GM19463 (cell line): ENCODE measurements at regions not wholly inside any gene's neighbourhood (a gene's known extent, or its start where the extent isn't known, plus 50 kb on each side); places are given as distances from the start of the nearest gene placed in this dataset.
A peak's percentile ranks its signal among the peaks of the same experiment; 100 is the strongest.

Experiments used
- ATAC-seq: cut with Tn5 transposase; IDR thresholded peaks from one replicate; pipeline ENCODE4 v1.9.1; 2021; ENCODE audit warnings: mild to moderate bottlenecking, moderate library complexity; ENCODE audit not compliant: unreplicated experiment

DNA sequence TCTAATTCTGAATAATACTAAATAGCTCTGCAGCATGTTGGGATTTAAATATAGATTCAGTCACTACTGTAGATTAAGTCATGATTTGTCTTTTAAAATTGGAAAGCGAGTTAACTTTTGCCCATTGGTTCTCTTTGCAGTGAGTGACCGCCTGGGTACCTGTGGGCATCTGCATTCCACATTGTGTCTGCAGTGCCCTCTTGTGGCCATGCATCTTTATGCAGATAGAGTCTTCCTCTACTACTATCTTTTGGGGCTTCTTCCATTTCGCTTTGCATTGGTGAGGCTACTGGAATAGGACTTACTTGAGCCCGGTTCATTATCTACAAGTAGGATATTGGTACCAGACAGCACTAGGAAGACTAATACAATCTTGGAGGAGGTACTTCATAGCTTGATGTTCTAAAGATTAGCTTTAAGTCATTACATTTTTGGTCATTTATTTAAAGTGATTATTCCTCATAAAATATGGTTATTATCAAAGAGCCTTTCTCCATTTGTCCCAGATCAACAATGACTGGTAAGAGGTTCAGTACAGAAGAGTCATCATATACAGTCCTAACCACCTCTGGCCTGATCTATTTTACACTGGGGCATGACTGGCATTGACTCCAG lies 203.0 kb downstream of the SOCS6 start:
- ATAC-seq = peak; percentile 84

DNA sequence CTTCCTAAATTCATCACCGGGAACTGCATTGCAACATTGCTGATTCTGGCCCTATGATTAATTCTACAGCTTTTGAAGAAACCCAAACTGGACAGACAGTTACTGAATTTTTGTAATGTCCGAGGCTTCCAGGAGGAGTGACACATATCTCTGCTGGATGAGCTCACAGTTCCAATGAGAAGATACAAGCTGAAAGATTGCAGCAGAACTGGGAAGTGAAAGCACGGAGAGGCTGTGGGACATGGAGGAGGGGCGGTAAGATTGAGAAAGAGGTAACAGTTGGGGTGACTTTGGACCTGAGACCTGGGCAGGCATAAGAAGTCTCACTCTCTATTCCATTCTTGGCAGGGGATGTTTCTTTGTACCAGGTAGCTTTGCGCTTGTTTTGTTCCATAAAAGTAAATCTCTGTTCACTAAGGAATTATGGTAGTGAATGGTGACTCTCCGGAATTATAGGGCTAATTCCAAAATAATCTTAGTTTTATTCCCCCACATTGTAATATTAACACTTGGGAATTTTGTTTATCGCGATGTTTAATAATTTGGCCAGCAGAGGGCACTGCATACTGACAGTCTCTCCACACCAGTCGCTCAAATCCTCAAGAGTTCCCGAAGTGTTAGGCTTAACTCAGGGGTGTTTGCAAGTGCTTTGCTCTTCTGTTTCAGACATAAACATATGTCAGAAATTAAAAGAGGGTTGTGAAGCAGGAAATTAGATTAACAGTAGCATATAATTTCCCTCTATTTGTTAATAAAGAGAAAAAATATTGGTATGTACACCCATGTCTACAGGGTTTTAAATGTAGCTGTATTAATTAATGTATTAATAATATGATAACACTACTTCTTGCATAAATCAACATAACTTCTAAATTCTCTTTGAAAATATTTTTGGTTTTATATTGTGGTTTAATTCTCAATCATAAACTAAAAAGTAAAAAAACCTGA lies 201.4 kb downstream of the SOCS6 start:
- peak; percentile 60 for ATAC-seq

DNA sequence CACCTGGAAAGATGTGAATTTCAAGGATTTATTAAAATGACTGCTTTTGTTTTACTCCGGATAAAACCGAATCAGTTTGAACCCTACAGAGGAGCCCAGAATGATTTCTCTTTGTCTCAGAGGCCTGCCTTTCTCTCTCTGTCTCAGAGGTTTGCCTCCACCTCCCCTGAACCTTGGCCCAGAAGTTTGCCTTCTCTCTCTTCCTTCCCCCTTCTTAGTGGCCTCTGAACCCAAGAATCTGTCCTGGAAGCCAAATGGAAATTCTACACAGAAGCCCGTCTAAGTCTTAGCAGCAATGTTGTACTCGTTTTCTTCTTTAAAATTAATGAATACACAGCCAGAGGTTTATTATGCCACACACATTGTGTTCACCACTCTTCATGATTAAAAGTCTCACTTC lies 200.7 kb downstream of the SOCS6 start:
- ATAC-seq = no peak

DNA sequence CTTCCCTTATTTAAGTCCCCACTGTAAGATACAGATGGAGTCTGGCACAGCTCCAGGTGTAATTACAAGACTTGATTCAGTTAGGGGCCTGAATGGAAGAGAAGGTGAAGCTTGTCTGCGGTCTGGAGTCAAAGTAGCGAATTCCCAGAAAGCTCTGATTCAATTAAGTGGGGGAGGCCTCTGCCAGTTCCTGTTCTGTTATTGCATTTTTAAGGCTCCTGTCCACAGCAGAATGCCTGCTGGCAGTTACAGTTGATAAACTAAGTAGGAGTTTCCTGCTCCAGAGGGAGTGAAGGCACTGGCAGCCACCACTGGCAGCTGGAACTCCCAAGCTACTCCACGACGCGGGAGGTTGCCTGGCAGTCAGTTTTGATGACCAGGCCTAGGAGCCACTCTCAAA lies 181.1 kb downstream of the SOCS6 start:
- no peak for ATAC-seq

DNA sequence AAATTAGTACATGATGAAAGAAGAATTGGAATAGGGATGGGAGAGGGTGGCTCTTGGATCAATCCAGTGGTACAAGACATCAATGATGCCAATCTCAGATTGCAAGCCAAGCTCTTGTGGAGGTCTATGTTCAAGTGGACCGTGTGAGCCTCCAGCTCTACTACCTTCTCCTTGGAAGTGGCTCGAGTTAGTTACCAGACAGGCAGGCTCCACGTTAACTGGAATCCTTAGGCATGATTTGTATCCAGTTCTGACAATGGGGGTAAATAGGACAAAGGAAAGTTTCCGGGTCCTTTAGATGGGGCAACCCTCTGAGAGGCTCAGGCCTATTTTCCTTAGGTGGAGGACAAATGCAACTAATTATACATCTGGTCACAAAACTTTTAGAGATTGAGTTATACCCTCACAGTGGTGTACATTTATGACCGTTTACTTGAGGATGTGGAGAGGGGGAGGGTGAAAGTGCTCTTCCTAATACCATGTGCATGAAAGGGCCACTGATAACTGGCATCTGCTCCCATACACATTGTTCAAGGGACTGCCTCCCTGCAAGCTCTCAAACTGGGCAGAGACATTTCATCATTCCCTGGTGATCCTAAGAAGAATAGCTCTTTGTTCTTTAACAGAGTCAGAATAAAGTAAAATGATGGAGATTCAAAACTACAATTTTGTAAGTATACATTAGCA lies 180.2 kb downstream of the SOCS6 start:
- ATAC-seq = no peak

DNA sequence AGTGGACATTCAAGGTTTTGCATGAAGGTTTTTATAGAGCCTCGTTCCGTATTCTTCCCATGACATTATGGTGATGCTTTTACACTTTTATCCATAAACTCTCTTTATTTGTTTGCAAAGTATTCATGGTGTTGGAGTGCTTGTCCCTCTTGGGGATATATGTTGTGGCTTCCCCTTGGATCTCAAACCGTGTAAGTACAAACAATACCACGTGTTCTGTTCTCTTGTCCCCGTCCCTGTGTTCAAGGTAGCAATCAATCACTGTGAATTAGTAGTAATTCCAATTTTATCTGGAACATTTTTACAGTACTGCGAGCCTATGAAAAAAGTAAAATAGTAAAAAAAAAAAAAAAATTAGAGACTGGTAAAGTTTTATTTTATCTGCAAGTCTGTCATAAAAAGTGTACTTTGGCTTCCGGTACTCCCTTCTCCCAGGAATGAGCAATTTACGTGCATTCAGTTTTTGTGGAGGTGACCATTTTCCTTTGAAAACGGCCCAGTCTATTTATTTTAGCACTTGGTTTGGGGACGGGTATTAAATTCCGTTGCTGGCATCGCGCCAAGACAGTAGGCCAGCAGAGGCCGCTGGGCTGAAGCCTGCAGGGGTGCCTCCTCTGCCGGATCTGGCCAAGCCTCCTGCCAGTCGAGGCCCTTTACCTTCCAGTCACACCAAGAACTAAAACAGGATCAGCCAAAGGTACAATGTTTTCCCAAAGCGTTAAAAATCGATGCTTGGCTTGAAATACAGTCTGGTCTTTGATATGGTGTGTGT lies 175.7 kb downstream of the SOCS6 start:
- ATAC-seq = no peak

DNA sequence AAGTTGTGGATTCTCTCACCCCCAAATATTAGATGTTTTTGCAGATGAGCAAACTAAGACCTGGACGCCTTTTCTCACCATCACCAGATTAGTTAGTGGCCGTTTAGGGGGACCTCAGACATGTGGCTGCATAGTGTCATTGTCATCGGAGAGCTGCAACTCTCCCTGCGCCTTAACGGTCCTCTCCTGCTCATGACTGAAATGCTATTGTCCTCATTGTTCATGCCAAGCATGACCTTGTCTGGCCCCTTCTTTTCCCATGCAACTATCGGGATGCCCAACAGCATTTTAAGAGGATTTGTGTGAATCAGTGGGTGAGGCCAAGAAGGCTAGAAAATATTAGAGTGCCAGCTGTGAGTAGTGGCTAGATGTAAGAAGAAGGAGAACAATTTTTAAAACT lies 174.2 kb downstream of the SOCS6 start:
- no peak for ATAC-seq

DNA sequence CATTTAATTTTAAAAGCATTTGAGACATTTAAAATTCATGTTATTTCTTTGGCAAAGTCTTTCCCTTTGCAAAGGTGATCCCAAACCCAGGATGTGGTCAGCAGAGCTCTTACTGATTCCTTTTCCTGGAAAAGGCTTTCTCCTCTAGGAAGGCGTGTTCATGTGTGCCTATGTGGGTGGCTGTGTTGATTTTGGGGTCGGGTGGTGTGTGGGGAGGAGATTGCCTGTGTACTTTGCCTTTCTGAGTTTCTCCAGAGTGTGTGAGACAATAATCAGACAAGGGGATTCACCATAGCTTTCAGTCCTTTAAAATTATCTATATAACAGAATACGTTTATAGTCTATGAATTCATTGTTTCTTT lies 173.2 kb downstream of the SOCS6 start:
- no peak for ATAC-seq

DNA sequence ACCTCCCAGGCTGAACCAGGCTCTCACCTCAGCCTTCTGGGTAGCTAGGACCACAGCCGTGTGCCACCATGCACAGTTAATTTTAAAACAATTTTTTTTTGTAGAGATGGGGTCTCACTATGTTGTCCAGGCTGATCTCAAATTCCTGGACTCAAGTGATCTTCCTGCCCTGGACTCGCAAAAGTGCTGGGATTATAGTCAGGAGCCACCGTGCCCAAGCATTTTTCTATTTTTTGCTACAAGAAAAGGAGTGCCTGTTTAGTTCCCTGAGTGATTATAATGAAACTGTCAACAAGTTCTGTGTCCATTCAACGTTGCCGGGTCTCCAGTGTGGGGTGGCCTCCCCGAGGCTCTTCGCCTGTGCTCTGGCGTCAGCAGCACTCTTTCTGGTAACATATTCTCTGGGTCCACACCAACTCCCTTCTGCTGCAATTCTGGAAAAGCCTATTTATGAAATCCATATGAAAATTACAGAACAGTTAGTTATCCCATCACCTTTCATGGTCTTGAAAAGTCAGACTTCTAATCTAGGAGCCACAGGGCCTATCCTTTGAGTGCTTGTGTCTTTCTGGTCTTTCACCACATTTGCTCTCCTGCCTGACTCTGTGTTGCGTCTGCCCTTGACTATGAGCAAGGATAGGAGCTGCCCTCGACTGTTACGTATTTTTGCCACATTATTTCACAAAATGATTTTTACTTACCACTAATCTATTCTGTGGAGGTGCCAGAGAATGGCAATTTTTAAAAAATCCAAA lies 172.7 kb downstream of the SOCS6 start:
- ATAC-seq = no peak

DNA sequence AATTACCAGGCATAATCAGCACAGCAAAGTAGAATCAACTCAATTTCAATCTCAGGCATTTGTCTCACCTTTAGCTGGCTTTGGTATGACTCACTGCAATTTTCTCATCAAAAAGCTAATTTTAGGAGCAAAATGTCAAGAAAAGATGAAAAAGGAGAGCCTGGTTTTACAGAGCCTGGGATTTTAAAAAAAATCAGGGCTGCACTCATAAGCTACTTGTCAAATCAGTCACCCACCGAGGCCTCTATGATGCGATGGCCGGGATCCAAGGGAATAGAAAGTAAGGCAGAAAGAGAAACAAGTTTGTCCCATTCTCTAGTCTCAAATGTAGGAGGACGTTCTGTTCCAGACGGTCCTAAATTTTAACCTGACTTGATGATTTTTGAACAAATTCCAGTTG lies 170.9 kb downstream of the SOCS6 start:
- no peak for ATAC-seq

DNA sequence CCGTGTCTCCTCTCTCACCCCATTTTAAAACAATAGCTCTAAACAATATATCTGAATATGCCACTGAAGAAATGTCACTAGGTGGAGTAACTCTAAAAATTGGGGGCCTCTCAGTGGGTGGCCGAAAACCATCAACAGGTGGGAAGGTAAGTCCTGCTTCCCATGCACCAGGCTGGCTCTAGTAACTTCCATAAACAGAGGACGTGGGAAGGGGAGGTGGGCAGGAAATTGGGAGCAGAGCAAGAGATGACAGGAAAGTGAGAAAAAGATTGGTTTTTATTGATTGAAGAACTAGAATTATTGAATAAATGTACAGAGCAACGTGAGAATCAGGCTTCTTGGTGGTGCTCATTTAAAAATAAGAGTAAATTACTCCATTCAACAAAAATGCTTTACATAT lies 170.4 kb downstream of the SOCS6 start:
- ATAC-seq = no peak

DNA sequence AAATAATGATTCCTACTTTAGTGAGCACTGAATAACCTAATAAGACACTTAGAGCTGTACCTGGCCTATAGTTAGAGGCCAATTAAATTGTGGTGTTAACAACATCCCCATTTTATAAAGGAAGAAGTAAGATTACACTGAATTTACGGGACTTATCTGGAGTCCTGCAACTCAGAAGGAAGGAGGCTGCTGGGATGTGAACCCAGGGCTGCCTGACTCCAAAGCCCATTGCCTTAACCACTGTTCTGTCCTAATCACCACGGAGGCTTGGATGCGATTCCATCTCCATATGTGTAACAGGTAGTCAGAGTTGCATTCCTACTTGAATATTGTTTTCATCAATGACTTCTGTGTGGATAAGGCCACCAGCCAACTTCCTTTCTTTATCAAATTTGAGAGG lies 168.9 kb downstream of the SOCS6 start:
- ATAC-seq = no peak

DNA sequence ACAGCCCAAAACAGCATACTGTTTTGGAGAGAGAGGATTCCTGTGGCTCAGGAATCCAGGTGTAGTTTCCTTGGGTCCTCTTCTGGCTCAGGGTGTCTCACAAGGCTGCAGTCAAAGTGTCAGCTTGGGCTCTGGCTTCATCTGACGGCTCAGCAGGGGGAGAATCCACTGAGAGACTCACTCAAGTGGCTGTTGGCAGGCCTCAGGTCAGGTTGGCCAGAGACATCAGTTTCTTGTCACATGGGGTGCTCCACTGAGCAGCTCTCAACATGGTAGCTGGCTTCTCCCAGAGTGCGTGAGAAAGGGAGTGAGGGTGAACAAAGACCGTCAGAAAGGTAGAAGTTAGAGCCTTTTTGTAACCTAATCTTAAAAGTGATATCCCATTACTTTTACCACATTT lies 168.4 kb downstream of the SOCS6 start:
- ATAC-seq = no peak

DNA sequence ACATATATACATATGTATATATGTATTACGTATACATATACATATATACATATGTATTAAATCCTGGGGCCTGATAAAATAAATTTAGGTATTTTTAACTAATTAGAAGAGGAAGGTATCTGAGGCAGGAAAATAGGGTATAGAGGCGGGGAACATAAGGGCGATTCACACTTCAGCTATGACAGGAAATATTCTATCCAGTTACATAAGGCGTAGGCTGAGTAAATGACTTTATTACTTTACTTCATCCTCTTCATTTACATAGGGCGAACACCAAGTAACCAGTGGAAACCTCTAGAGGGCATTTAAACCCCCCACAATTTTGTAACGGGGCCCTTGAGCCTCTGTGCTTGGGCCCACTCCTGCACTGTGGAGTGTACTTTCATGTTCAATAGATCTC lies 167.5 kb downstream of the SOCS6 start:
- no peak for ATAC-seq

DNA sequence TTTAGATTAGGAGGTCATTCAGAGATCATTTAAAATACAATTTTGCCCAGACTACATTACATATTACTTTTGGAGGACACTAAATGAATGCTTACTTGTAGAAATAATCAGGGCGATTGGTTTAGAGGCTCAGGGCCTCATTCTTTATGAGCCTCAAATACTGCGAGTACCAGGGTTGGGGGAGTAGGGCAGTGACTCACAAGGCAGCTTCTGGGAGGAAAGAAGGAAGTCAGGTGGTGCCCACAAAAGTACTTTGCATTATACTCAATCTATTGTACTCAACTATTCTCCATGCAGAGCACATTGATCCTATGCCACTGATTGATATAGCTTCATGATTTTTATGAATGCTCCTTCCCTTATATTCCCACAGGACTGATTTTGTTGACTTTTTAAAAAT lies 166.9 kb downstream of the SOCS6 start:
- no peak for ATAC-seq

DNA sequence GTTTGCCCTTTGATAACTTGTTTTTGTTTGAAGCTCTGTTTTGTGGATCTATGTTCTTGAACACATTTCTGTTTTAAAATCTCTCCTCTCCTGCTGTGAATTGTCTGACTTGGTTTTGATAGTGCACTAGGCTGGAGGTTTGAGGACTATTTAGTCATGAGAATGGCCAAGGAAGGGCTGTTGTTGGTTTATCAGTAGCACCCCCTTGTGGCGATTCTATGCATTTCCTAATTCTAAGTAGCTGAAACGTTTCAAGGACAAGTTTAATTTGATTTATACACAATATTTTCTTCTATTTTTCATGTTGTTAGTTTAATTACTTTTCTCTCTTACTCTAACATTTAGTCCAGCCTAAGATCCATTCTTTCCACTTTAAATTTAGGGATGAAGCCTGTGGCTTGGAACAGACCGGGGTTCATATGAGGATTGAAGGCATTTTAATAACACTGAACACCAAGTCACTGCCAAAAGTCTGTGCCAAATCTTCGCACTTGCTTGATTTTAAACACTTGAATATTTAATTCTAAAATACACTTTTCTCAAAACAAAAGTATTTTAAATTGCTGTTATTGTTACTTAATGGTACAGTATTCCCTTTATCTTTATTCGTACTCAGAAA lies 166.0 kb downstream of the SOCS6 start:
- ATAC-seq = peak; percentile 91

DNA sequence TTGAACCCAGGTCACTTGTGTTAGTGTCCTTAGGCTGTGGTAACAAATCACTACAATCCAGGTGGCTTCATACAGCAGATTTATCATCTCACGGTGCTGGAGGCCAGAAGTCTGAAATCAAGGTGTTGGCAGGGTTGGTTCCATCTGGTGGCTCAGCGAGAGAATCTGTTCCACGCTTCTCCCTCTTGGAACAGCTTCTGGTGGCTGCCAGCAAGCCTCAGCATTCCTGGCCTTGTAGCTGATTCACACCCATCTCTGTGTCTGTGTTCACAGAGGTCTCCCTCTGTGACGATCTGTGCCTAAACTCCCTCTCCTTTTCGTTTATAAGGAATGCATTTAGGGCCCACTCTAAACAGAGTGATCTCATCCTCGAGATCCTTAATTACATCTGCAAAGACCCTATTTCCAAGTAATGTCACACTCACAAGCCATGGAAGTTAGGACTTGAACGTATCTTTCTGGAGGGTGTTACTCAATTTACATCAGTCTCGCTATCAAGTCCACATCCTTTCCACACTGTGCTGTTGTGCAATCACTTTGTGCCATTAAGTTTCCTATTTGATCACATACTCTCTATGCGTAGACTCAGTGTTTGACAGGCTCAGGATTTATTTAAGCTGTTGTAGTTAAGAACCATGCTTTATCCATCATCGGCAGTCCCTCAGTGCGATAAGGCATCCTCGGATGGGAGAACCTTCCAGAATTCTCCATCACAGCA lies 164.4 kb downstream of the SOCS6 start:
- no peak for ATAC-seq

DNA sequence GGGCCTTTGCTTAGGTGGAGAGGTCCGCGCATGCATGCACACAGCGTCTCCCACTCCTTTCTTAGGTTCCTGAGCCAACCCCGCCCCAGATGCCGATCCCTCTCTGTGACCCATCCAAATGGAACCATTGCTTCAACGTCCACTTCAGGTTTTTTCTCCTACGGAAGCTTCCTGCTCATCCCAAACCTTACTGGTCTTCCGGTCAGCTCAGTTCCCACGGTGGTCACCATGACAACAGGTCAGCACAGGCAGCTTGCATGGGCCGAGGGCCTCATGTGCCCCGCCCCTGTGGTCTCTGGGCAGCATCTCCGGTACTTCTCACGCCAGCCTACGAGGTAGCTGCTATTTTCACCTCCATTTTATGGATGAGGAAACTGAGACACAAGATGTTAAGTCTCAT lies 163.7 kb downstream of the SOCS6 start:
- ATAC-seq = no peak
